ENCODE measurements at regions not wholly inside any gene's neighbourhood (a gene's known extent, or its start where the extent isn't known, plus 50 kb on each side); places are given as distances from the start of the nearest gene placed in this dataset.

DNA sequence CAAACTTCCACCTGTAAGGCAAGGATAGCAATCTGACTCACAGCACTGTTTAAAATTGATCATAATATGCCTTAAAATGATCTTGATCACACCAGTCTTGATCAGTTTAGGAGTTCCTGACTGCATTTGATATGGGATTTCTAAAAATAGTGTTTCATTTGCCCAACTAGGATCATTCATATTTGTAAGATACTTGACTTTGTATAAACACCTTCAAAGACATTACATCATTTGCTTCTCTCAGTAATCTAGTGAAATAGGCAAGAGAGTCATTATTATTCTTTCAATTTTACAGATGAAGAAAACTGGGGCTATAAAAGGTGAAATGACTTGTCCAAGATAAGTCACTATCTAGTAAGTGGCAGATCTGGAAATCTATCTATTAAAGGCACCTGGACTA lies 521.1 kb downstream of the GATA3 start:
- dilution Hi-C loops (cut with MboI; ENCODE audit: extremely low pct_ligation_motif_present, low sequenced_read_pairs) = no loop called here
- Histone ChIP-seq H3K27me3 (ENCODE audit: control insufficient read depth in 2 of 2, insufficient read depth in 2 of 2, low read length in 2 of 2) (no peaks in the 10 kb centered on the region), H3K4me3 (replicated peaks in 1 of 3; ENCODE audit: insufficient read depth in 1 of 3, low read depth in 1 of 3, low read length in 3 of 3) (no peak overlapping the region), H3K36me3 (ENCODE audit: control insufficient read depth in 2 of 2, extremely low read depth in 1 of 2, insufficient read depth in 2 of 2, low read length in 2 of 2) (no peaks in the 10 kb centered on the region), H3K9me3 (replicated peaks; ENCODE audit: control insufficient read depth, insufficient read depth, low read length) (no peaks in the 10 kb centered on the region), H3K79me2 (ENCODE audit: control insufficient read depth, insufficient read depth, low read length) (no peaks in the 10 kb centered on the region), H3K9me1 (replicated peaks; ENCODE audit: control insufficient read depth, extremely low read depth, insufficient read depth, low read length) (no peaks in the 10 kb centered on the region), H3K4me2 (ENCODE audit: insufficient read depth, low read length) (no peak overlapping the region), H3K4me1 (ENCODE audit: control insufficient read depth, extremely low read depth, insufficient read depth, low read length) (no peaks in the 10 kb centered on the region), H3K27ac (ENCODE audit: insufficient read depth, low read depth, low read length) (no peak overlapping the region), H2AFZ (ENCODE audit: low read depth, low read length) (no peak overlapping the region), H3K9ac (replicated peaks; ENCODE audit: extremely low read depth, insufficient read depth, low read length) (no peak overlapping the region), H4K20me1 (replicated peaks; ENCODE audit: control insufficient read depth, extremely low read depth, insufficient read depth, low read length) (no peaks in the 10 kb centered on the region)
- no peak for TF ChIP-seq MAX (IDR thresholded peaks at IDR 0.05; ENCODE audit: insufficient read depth, insufficient read length)
- TF ChIP-seq GATA2 (IDR thresholded peaks at IDR 0.05; ENCODE audit: insufficient read depth, insufficient read length, low read depth, low read length) = no peak
- no peak for TF ChIP-seq EZH2 (IDR thresholded peaks at IDR 0.05; ENCODE audit: borderline replicate concordance, low read depth, low read length, severe bottlenecking)
- no peak for TF ChIP-seq FOS (IDR thresholded peaks at IDR 0.05; ENCODE audit: borderline replicate concordance, insufficient read depth, low read length)
- no peak for TF ChIP-seq POLR2A (IDR thresholded peaks at IDR 0.05; ENCODE audit: low read depth, low read length)
- TF ChIP-seq POLR2AphosphoS5 (IDR thresholded peaks at IDR 0.05; ENCODE audit: insufficient read depth, low read depth, low read length) = no peak
- TF ChIP-seq MYC (IDR thresholded peaks at IDR 0.05; ENCODE audit: low read depth, low read length) = no peak
- TF ChIP-seq, protein P1, sequence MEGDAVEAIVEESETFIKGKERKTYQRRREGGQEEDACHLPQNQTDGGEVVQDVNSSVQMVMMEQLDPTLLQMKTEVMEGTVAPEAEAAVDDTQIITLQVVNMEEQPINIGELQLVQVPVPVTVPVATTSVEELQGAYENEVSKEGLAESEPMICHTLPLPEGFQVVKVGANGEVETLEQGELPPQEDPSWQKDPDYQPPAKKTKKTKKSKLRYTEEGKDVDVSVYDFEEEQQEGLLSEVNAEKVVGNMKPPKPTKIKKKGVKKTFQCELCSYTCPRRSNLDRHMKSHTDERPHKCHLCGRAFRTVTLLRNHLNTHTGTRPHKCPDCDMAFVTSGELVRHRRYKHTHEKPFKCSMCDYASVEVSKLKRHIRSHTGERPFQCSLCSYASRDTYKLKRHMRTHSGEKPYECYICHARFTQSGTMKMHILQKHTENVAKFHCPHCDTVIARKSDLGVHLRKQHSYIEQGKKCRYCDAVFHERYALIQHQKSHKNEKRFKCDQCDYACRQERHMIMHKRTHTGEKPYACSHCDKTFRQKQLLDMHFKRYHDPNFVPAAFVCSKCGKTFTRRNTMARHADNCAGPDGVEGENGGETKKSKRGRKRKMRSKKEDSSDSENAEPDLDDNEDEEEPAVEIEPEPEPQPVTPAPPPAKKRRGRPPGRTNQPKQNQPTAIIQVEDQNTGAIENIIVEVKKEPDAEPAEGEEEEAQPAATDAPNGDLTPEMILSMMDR (IDR thresholded peaks at IDR 0.05; ENCODE audit: extremely low read depth in 1 of 2, insufficient read depth in 1 of 2, low read depth in 1 of 2, low read length in 2 of 2) = no peak
- TF ChIP-seq JUN (IDR thresholded peaks at IDR 0.05; ENCODE audit: borderline replicate concordance, insufficient read depth, insufficient read length, low read depth) = no peak
- intact Hi-C loops (cut with micrococcal nuclease) = no loop called here
- POLR2A ChIA-PET = no interaction called here
- DNase-seq (ENCODE audit: low read depth, low spot score) = no peak
- CTCF ChIA-PET = interaction anchor here (1.0 kb wide), 1 partner anchor 703 kb away, joined by 4 read pairs; no protein-coding TSS in a partner anchor
- no TSS peak for BruUV-seq (replicated peaks)
- no peak for FAIRE-seq

All from endothelial cell of umbilical vein (primary cell).